ENCODE measurements at regions not wholly inside any gene's neighbourhood (a gene's known extent, or its start where the extent isn't known, plus 50 kb on each side); places are given as distances from the start of the nearest gene placed in this dataset.

DNA sequence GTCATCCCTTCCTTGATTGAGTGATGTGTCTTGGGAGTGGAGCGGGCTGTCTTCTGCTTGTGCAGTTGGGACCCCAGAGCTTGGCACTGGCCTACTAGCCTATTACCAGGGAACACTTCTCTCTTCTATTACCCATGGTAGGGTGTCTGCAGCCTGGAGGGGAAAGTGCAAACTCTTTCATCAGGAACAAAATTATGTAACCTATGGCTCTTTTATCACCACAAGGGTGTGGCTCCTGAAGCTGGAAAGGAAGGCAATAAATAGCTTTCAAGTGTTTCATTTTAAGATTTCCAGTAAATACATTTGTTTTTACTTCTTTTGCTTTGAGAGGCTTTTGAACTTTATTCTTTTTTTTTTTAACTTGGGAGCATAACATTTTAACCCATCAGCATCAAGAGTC lies 349.7 kb upstream of the FAR2 start:
- Histone ChIP-seq H3K9me3 (replicated peaks) (no peaks in the 10 kb centered on the region), H3K4me1 (no peaks in the 10 kb centered on the region), H3K36me3 (no peaks in the 10 kb centered on the region), H3K4me3 (no peak overlapping the region), H3K27me3 (0 out of 2 replicates have a peak, but pooled peaks cover 5% of the 10 kb centered on the region), H3K27ac (no peak overlapping the region)
- no peak for DNase-seq

DNA sequence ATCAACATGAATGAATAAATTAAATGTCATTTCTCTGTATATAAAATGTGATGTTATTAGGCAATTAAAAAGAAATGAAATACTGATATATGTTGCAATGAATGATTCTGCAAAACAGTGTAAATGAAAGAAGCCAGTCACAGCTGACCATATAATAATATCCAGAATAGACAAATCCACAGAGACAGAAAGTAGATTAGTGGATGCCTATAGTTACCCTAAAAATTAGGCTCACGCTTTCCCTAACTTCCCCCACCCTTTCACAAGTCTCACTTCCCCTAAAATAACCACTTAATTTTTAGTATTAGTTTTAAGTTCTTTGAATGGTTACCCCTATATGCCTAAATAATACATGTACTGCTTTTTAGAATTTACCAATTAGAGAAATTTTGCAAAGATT lies 348.9 kb upstream of the FAR2 start:
- no peak for DNase-seq
- no peaks in the 10 kb centered on the region for H3K4me1 ChIP-seq
- H3K36me3 ChIP-seq = no peaks in the 10 kb centered on the region
- no peak overlapping the region for H3K4me3 ChIP-seq
- H3K27ac ChIP-seq = no peak overlapping the region
- H3K27me3 ChIP-seq = 0 out of 2 replicates have a peak, but pooled peaks cover 5% of the 10 kb centered on the region
- no peaks in the 10 kb centered on the region for H3K9me3 ChIP-seq (replicated peaks)

DNA sequence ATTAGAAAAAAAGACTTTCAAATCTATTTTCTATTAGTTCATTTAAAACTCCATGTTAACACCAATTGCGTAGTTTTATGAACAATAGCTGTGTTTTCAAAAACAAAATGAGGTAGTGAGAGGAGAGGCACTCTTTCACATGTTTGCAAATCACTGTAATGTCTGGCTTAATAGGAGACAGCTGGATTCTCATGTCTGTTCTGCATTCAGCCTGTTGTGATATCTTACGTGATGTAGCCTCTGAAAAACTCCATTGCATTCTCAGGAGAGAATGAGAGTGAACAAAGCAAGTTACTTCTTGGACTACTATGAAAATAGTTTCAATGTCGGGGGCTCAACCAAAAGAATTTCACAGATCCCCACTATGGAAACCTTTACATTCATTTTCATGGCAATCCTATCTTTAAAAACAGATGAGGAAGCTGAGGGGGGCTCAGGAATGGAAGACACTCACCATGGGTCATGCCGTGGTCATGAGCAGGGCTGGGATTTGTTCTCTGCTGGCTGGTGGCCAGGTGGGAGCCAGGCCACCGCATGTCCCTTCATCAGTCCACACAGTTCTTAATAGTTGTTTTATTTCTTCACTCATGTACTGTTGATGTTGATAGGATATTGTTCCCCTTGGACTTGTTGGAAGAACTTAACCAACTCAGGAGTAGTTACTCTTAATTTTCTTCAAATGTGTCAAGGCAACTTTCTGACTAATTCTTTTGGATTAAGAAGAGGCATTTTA lies 346.2 kb upstream of the FAR2 start:
- H3K4me3 ChIP-seq = no peak overlapping the region
- no peaks in the 10 kb centered on the region for H3K36me3 ChIP-seq
- no peak overlapping the region for H3K27ac ChIP-seq
- 0 out of 2 replicates have a peak, but pooled peaks cover 5% of the 10 kb centered on the region for H3K27me3 ChIP-seq
- no peaks in the 10 kb centered on the region for H3K4me1 ChIP-seq
- H3K9me3 ChIP-seq (replicated peaks) = no peaks in the 10 kb centered on the region
- DNase-seq = no peak

DNA sequence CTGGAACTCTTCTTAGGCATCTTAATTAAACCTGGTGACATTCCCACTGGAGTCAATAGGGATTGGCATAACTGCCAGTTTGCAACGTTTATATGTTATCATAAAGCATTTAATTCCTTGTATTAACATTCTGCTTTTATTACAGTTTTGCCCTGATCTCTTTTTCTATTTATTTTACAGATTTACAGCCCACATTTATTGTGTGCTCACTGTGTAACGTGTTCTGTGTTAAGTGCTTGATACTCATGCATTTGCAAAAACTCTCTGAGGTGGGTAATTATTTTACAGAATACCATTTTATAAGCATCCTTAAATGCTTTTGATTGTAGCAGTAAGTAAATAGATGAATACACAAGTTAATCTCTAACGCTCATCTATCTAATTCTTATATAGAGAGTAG lies 341.5 kb upstream of the FAR2 start:
- Histone ChIP-seq H3K27me3 (no peaks in the 10 kb centered on the region), H3K27ac (no peak overlapping the region), H3K36me3 (no peaks in the 10 kb centered on the region), H3K9me3 (replicated peaks) (peaks cover 4% of the 10 kb centered on the region; the same call in 1 of the 2 replicates), H3K4me1 (no peaks in the 10 kb centered on the region), H3K4me3 (no peak overlapping the region)
- DNase-seq = no peak

DNA sequence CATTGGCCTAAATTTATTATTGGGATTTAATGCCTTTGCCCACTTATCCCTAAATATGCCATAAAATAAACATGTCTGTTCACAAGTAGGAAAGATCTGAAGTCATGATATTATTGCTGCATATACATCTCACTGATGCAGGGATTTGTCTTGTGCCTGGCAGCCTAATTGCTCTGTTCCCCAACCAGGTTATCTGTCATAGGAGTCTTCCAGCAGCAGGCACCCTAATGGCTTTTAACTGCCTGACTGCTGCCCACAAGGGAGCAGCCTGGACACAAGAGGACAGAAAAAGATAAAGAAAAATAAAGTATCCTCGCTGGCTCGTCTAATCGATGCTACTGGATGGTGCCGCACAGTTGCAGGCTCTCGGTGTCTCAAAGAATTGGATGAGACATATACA lies 337.6 kb upstream of the FAR2 start:
- H3K9me3 ChIP-seq (replicated peaks) = peaks cover 4% of the 10 kb centered on the region; the same call in 1 of the 2 replicates
- H3K36me3 ChIP-seq = no peaks in the 10 kb centered on the region
- no peak for DNase-seq
- no peak overlapping the region for H3K27ac ChIP-seq
- no peaks in the 10 kb centered on the region for H3K27me3 ChIP-seq
- no peaks in the 10 kb centered on the region for H3K4me1 ChIP-seq
- no peak overlapping the region for H3K4me3 ChIP-seq

DNA sequence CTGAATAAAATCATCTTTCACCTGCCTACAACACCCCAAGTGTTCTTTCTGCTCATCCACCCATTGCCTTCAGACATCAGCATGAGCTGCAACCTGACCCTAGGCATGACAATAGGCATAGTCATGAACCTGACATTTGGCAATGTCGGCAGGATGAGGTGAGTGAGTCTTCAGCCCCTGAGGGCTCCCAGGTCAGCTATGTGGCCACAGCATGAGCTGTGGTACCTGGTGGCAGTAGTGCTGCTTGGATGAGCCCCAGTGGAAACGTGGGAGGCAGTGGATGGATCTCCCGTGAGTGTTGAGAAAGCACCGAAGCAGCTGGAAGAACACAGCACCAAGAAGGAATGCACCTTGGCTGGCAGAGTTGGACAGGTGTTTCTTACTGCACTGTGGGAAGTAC lies 334.8 kb upstream of the FAR2 start:
- Histone ChIP-seq H3K36me3 (no peaks in the 10 kb centered on the region), H3K9me3 (replicated peaks) (peaks cover 2% of the 10 kb centered on the region; the same call in 1 of the 2 replicates), H3K4me1 (no peaks in the 10 kb centered on the region), H3K27me3 (no peaks in the 10 kb centered on the region), H3K27ac (no peak overlapping the region), H3K4me3 (no peak overlapping the region)
- DNase-seq = no peak

DNA sequence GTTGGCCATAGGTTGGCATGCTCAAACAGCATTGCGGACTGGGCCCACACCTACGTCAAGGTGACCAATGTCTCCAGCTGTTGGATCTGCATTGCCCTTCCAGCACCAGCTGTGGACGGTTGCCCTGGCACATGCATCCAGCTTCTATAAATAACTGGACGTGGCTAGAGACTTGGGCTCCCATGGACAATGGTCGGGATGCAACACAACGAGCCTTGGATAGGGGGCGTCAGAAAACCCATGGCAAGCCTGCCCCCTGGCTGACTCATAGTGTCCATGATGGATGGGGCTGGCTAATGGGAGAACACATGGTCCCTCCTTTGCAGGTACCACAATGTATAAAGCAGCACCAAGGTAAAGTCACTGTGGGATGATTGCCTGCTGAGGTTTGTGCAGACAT lies 331.6 kb upstream of the FAR2 start:
- DNase-seq = no peak
- Histone ChIP-seq H3K27me3 (no peaks in the 10 kb centered on the region), H3K4me3 (no peak overlapping the region), H3K36me3 (no peaks in the 10 kb centered on the region), H3K27ac (no peak overlapping the region), H3K4me1 (no peaks in the 10 kb centered on the region), H3K9me3 (replicated peaks) (no peaks in the 10 kb centered on the region)

DNA sequence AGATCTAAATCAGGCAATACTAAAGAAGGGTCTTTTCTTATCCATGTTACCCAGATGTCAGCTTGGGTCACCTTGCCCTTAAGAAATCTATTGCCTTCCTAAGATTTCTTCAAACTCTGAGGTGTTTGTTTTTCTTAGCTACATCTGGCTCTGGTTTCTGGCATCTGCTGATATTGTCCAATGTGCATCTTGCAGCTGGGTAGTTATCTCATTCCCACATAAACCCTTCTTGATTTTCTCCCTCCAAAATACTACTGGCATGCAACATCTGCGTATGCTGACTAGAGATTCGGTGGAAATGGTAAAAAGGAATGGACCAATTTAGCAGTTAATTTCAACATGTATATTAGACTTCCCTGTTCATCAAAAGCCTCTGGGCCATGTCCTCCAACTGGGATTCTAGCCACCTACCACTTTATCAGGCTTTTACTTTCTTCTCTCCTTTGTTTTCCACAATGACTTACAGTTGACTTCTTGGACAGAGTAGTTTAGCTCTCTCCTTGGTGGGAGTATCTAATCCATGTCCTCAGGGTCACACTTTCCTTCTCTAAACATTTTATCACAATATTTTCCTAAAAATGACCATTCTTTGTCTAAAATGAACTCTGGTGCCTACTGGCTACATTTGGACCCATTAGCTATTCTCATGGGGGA lies 324.8 kb upstream of the FAR2 start:
- no peak for DNase-seq

DNA sequence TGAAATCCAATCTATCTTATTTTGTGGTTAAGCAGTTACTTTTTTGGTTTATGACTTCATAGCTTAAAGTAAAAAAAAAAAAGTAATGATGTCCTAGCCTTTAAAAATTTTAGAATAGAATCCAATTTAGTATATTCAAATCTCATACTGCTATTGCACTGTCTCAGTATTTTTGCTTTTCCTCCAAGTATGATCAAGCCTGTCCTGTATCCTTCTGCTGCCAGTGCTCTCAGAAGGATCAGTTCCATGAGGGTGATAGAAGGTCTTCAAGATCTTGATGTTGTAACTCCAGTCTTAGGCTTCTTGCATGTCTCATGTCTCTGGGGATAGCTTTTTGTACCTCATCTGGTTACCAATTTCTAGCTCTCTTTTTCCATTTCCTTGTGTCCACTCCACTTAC lies 324.2 kb upstream of the FAR2 start:
- H3K36me3 ChIP-seq = no peaks in the 10 kb centered on the region
- no peak overlapping the region for H3K4me3 ChIP-seq
- H3K27me3 ChIP-seq = no peaks in the 10 kb centered on the region
- no peak overlapping the region for H3K27ac ChIP-seq
- no peaks in the 10 kb centered on the region for H3K9me3 ChIP-seq (replicated peaks)
- no peak for DNase-seq
- H3K4me1 ChIP-seq = no peaks in the 10 kb centered on the region

More for the DNA sequence above, 324.8 kb upstream of the FAR2 start:
- Histone ChIP-seq H3K36me3 (no peaks in the 10 kb centered on the region), H3K9me3 (replicated peaks) (no peaks in the 10 kb centered on the region), H3K4me1 (no peaks in the 10 kb centered on the region), H3K4me3 (no peak overlapping the region), H3K27ac (no peak overlapping the region), H3K27me3 (no peaks in the 10 kb centered on the region)

DNA sequence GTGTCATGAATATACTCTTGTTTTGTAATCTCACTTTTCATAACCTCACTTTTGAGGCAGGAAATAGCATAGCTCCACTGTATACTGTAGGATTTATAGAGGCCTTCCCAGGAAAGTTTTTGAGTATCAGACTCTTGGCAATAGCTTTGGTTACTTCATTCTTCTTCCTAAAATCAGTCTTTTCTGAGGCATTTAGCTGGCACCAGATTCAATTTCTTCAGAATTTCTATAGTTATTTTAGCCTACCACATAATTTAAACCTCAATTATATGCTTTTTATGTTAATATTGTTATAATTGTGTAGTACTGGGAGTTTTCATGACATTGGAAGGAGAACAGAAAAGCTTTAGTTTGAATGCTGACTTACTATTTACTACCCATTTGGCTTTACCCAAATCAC lies 322.3 kb upstream of the FAR2 start:
- Histone ChIP-seq H3K27me3 (no peaks in the 10 kb centered on the region), H3K36me3 (no peaks in the 10 kb centered on the region), H3K4me1 (no peaks in the 10 kb centered on the region), H3K4me3 (no peak overlapping the region), H3K27ac (no peak overlapping the region), H3K9me3 (replicated peaks) (peaks cover 4% of the 10 kb centered on the region; the same call in 1 of the 2 replicates)
- DNase-seq = no peak

DNA sequence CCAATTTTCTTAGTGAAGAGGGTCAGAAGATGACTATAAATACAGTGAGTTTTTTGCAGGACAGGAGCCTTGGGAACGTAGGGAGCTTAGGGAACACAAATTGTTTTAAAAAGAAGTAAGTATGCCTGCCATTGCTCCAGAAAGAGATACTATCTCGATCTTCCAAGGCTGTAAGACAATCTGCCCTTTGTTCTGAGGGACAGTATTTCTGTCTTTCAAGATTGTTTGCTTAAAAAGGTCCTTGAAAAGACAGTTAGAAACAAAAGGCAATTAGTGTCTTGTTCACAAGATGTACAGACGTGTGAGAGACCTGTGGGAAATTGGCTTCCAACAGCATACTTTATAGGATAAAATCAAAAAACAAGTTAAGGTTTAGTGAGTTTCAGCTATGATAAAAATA lies 321.2 kb upstream of the FAR2 start:
- no peak for DNase-seq
- Histone ChIP-seq H3K27ac (no peak overlapping the region), H3K4me3 (no peak overlapping the region), H3K36me3 (no peaks in the 10 kb centered on the region), H3K9me3 (replicated peaks) (peaks cover 4% of the 10 kb centered on the region; the same call in 1 of the 2 replicates), H3K27me3 (no peaks in the 10 kb centered on the region), H3K4me1 (no peaks in the 10 kb centered on the region)

DNA sequence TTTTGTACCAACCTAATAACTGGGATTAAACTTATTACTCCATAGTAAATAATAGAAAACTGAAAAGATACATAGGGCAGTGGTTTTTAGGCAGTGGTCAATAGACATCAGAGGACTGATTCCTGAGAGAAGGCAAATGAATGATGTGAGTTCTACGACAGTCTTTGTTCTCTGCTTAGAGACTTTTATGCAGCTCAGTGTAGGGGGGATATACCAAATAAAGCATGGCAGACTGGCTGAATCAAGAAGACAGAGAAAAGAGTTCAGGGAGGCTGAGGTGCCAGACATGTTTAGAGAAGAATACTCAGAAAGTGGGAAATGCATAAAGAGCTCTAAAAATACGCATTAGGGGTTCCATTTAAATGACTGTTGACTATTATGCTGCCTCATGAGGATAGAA lies 320.8 kb upstream of the FAR2 start:
- H3K4me1 ChIP-seq = no peaks in the 10 kb centered on the region
- no peaks in the 10 kb centered on the region for H3K27me3 ChIP-seq
- no peak overlapping the region for H3K4me3 ChIP-seq
- H3K36me3 ChIP-seq = no peaks in the 10 kb centered on the region
- DNase-seq = no peak
- peaks cover 4% of the 10 kb centered on the region for H3K9me3 ChIP-seq (replicated peaks)
- no peak overlapping the region for H3K27ac ChIP-seq

DNA sequence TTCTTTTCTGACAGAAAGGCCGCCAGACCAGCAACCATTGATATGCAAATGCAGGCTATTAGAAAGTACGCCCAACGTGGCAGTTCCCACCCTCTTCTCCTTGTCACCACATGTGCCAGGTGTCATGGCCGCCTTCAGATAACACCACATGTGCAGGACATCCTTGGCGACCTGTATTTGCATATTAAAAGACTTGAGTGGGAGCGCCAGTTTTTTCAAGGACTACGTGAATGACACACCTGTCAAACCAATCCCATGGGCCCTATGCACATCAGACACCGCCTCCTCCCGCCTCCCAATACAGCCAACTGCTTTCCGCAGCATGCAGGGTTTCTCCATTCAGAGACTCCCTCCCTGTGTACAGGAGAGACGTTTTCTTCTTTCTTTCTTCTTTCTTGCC lies 318.6 kb upstream of the FAR2 start:
- H3K4me3 ChIP-seq = no peak overlapping the region
- H3K4me1 ChIP-seq = no peaks in the 10 kb centered on the region
- DNase-seq = no peak
- H3K27me3 ChIP-seq = no peaks in the 10 kb centered on the region
- H3K27ac ChIP-seq = no peak overlapping the region
- peaks cover 4% of the 10 kb centered on the region for H3K9me3 ChIP-seq (replicated peaks)
- no peaks in the 10 kb centered on the region for H3K36me3 ChIP-seq

DNA sequence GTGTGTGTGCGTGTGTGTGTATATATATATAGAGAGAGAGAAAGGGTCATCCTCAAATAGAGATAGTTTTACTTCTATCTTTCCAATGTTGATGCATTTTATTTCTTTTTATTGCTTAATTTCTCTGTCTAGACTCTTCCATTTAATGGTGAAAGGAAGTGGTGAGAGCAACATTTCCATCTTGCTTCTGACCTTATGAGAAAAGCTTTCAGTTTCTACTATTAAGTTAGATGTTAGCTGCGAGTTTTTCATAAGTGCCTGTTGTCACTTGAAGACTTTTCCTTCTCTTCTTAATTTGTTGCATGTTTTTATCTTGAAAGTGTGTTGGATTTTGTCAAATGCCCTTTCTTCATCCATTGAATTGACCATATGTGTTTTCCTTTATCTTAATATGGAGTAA lies 304.4 kb upstream of the FAR2 start:
- no peaks in the 10 kb centered on the region for H3K27me3 ChIP-seq
- no peaks in the 10 kb centered on the region for H3K4me1 ChIP-seq
- no peak overlapping the region for H3K27ac ChIP-seq
- no peaks in the 10 kb centered on the region for H3K9me3 ChIP-seq (replicated peaks)
- DNase-seq = no peak
- H3K36me3 ChIP-seq = no peaks in the 10 kb centered on the region
- no peak overlapping the region for H3K4me3 ChIP-seq

DNA sequence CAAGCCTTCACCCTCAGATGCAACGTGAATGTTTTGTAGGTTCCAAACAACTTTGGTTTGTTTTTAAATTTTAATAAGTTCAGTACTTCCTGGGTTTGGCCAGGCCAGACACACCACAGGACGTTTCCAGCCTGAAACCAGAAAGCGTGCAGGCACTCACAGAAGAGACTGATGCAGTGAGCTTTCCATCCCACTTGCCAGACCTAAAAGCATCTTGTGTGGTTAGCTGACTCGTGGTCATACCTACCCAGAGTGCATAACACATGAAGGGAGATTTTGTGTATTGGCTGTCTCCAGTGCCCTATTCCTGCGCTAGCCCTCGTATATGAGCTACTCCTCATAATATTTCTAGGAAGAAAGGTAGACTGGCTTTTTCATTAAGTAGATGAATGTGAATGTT lies 297.3 kb upstream of the FAR2 start:
- DNase-seq = no peak
- H3K27ac ChIP-seq = no peak overlapping the region
- H3K36me3 ChIP-seq = no peaks in the 10 kb centered on the region
- no peak overlapping the region for H3K4me3 ChIP-seq
- no peaks in the 10 kb centered on the region for H3K9me3 ChIP-seq (replicated peaks)
- H3K4me1 ChIP-seq = no peaks in the 10 kb centered on the region
- H3K27me3 ChIP-seq = no peaks in the 10 kb centered on the region

All from SJCRH30 (cell line).